ENCODE measurements at regions not wholly inside any gene's neighbourhood (a gene's known extent, or its start where the extent isn't known, plus 50 kb on each side); places are given as distances from the start of the nearest gene placed in this dataset.

- TF ChIP-seq CTCF (IDR thresholded peaks at IDR 0.05) (no peak), POLR2A (IDR thresholded peaks at IDR 0.05) (no peak)
Measured at GRCh38 chrX:129249563-129249962, 273.7 kb downstream of the SMARCA1 start.

All from Peyer's patch (tissue), 4 donors.